Left ventricle myocardium inferior (tissue), 1 donor: ENCODE measurements at regions not wholly inside any gene's neighbourhood (a gene's known extent, or its start where the extent isn't known, plus 50 kb on each side); places are given as distances from the start of the nearest gene placed in this dataset.

Source experiments
- DNase-seq: peaks from one replicate; pipeline ENCODE4 v3.0.0-alpha.2; 2020
- H3K27ac ChIP-seq: fragments of 200-600 bp; replicated peaks from 2 replicates; pipeline ENCODE4 v1.8.0; 2021
- H3K27me3 ChIP-seq: fragments of 200-600 bp; 2 replicates; pipeline ENCODE4 v1.8.0; 2021; ENCODE audit warnings: low read depth
- H3K36me3 ChIP-seq: fragments of 200-600 bp; 2 replicates; pipeline ENCODE4 v1.8.0; 2021
- H3K4me1 ChIP-seq: fragments of 200-600 bp; 2 replicates; pipeline ENCODE4 v1.8.0; 2021
- H3K4me3 ChIP-seq: fragments of 200-600 bp; 2 replicates; pipeline ENCODE4 v1.8.0; 2021; ENCODE audit warnings: mild to moderate bottlenecking, moderate library complexity
- H3K9me3 ChIP-seq: fragments of 200-600 bp; replicated peaks from 2 replicates; pipeline ENCODE4 v1.8.0; 2021
- CTCF ChIP-seq: fragments of 200-600 bp; IDR thresholded peaks from 2 replicates; pipeline ENCODE4 v1.8.0; 2021; ENCODE audit warnings: antibody characterized with exemption, mild to moderate bottlenecking, borderline replicate concordance
- intact Hi-C: fragments of 100-400 bp; cut with micrococcal nuclease; formaldehyde crosslinking; loops from one replicate; pipeline ENCODE4 v1.11.0; 2022
- donor health status: DM: no; HTN: yes; CAD: no; lungs with severe emphysema.

- intact Hi-C loops: no loop called here
- Histone ChIP-seq H3K9me3 (no peaks in the 10 kb centered on the region), H3K4me1 (no peaks in the 10 kb centered on the region), H3K27ac (no peak overlapping the region), H3K4me3 (no peak overlapping the region), H3K27me3 (peaks cover 14% of the 10 kb centered on the region), H3K36me3 (no peaks in the 10 kb centered on the region)
- DNase-seq: no peak
- TF ChIP-seq CTCF: no peak
These were observed 178.0 kb downstream of the SH3BP4 start for GRCh38 chr2:235129850-235130249.

GRCh38 chr2:235131334-235132305 lies 179.8 kb downstream of the SH3BP4 start:
- no peak overlapping the region for H3K4me3 ChIP-seq
- intact Hi-C loops: no loop called here
- no peaks in the 10 kb centered on the region for H3K9me3 ChIP-seq
- H3K27ac ChIP-seq: no peak overlapping the region
- TF ChIP-seq CTCF: no peak
- H3K27me3 ChIP-seq: peaks cover 21% of the 10 kb centered on the region
- H3K36me3 ChIP-seq: no peaks in the 10 kb centered on the region
- H3K4me1 ChIP-seq: no peaks in the 10 kb centered on the region
- DNase-seq: no peak

- H3K36me3 ChIP-seq: no peaks in the 10 kb centered on the region
- peaks cover 21% of the 10 kb centered on the region for H3K27me3 ChIP-seq
- H3K9me3 ChIP-seq: no peaks in the 10 kb centered on the region
- no peaks in the 10 kb centered on the region for H3K4me1 ChIP-seq
- intact Hi-C loops: no loop called here
- no peak overlapping the region for H3K27ac ChIP-seq
- H3K4me3 ChIP-seq: no peak overlapping the region
- no peak for TF ChIP-seq CTCF
- no peak for DNase-seq
These were observed 180.8 kb downstream of the SH3BP4 start for GRCh38 chr2:235132651-235133050.

GRCh38 chr2:235133837-235134236 lies 182.0 kb downstream of the SH3BP4 start:
- intact Hi-C loops: no loop called here
- Histone ChIP-seq H3K27ac (no peak overlapping the region), H3K36me3 (no peaks in the 10 kb centered on the region), H3K27me3 (peaks cover 21% of the 10 kb centered on the region), H3K9me3 (no peaks in the 10 kb centered on the region), H3K4me3 (no peak overlapping the region), H3K4me1 (no peaks in the 10 kb centered on the region)
- no peak for TF ChIP-seq CTCF
- no peak for DNase-seq

- TF ChIP-seq CTCF: no peak
- no peak overlapping the region for H3K4me3 ChIP-seq
- H3K36me3 ChIP-seq: no peaks in the 10 kb centered on the region
- peaks cover 21% of the 10 kb centered on the region for H3K27me3 ChIP-seq
- intact Hi-C loops: no loop called here
- no peak overlapping the region for H3K27ac ChIP-seq
- H3K4me1 ChIP-seq: no peaks in the 10 kb centered on the region
- no peaks in the 10 kb centered on the region for H3K9me3 ChIP-seq
- no peak for DNase-seq
These were observed 182.6 kb downstream of the SH3BP4 start for GRCh38 chr2:235134420-235134819.
